HG03460 (cell line): ENCODE measurements at regions not wholly inside any gene's neighbourhood (a gene's known extent, or its start where the extent isn't known, plus 50 kb on each side); places are given as distances from the start of the nearest gene placed in this dataset.
"Not testable (repeated sequence)": the region's sequence is repeated elsewhere in the genome, so short reads cannot be mapped to it uniquely, and the experiment has no call there.

Source experiments
- ATAC-seq: cut with Tn5 transposase; IDR thresholded peaks from one replicate; pipeline ENCODE4 v1.9.1; 2021; ENCODE audit not compliant: unreplicated experiment

- ATAC-seq: no peak
Measured at GRCh38 chr18:78240101-78240500, 739.5 kb upstream of the SALL3 start.

- no peak for ATAC-seq
Measured at GRCh38 chr18:78240627-78241252, 738.9 kb upstream of the SALL3 start.

- ATAC-seq: no peak
Measured at GRCh38 chr18:78241535-78242253, 737.9 kb upstream of the SALL3 start.

GRCh38 chr18:78242254-78242643 is 737.4 kb upstream of the SALL3 start:
- no peak for ATAC-seq

GRCh38 chr18:78242806-78243205 is 736.8 kb upstream of the SALL3 start:
- no peak for ATAC-seq

- no peak for ATAC-seq
Measured at GRCh38 chr18:78244779-78245178, 734.8 kb upstream of the SALL3 start.

- no peak for ATAC-seq
Measured at GRCh38 chr18:78245451-78245850, 734.2 kb upstream of the SALL3 start.

GRCh38 chr18:78246050-78246449 is 733.6 kb upstream of the SALL3 start:
- no peak for ATAC-seq

GRCh38 chr18:78246588-78246987 is 733.0 kb upstream of the SALL3 start:
- no peak for ATAC-seq

GRCh38 chr18:78247615-78248289 is 731.9 kb upstream of the SALL3 start:
- no peak for ATAC-seq

GRCh38 chr18:78255013-78255412 is 724.6 kb upstream of the SALL3 start:
- ATAC-seq: no peak

GRCh38 chr18:78268226-78268988 is 711.2 kb upstream of the SALL3 start:
- ATAC-seq: no peak

- ATAC-seq: no peak
Measured at GRCh38 chr18:78271790-78272189, 707.8 kb upstream of the SALL3 start.

- ATAC-seq: no peak
Measured at GRCh38 chr18:78273876-78274275, 705.7 kb upstream of the SALL3 start.

GRCh38 chr18:78283425-78283824 is 696.2 kb upstream of the SALL3 start:
- not testable (repeated sequence) for ATAC-seq

GRCh38 chr18:78292618-78293380 is 686.8 kb upstream of the SALL3 start:
- no peak for ATAC-seq

- no peak for ATAC-seq
Measured at GRCh38 chr18:78293540-78293939, 686.1 kb upstream of the SALL3 start.

GRCh38 chr18:78293940-78294541 is 685.6 kb upstream of the SALL3 start:
- ATAC-seq: no peak

- ATAC-seq: no peak
Measured at GRCh38 chr18:78295262-78295661, 684.4 kb upstream of the SALL3 start.

- no peak for ATAC-seq
Measured at GRCh38 chr18:78296166-78296565, 683.5 kb upstream of the SALL3 start.
